ENCODE measurements at regions not wholly inside any gene's neighbourhood (a gene's known extent, or its start where the extent isn't known, plus 50 kb on each side); places are given as distances from the start of the nearest gene placed in this dataset.
"Not testable (repeated sequence)": the region's sequence is repeated elsewhere in the genome, so short reads cannot be mapped to it uniquely, and the experiment has no call there.

DNA sequence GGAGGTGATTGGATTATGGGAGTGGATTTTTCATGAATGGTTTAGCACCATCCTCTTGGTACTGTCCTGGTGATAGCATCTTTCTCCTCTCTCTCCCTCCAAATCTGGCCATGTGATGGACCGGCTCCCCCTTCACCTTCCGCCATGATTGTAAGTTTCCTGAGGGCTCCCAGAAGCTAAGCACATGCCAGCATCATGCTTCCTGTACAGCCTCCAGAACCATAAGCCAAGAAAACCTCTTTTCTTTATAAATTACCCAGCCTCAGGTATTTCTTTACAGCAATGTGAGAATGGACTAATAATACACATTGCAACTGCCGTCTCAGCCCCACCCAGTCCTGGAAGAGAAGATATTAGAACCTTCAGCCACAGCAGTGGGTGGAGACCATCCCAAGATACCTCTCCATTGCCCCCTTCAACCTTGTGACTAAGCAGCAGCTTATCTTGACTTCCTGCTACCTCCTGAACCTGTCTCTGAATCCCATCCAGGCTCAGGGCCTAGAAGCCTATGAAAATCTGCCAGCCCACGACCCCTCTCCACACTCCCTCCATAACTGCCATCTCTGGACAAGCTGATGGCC is 81.8 kb upstream of the AGAP1 start:
- no peak for DNase-seq

DNA sequence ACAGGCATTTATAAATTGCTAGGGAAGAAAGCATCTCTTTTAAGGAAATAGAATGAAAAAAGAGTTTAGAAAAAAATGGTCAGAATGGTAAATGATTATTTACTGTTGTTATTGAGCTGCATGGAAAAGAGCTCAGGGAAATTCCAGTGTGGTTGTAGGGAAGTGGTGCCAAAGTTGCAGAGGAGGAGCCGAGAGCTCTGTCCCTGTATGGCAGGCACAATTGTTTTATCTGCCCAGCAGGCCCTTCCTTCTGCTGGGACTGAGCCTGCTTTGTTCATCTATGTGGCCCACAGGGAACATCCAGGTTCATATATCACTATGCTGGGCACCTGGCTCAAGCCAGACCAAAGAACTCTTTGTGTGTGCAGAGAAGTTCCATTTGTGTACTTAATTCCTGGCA is 80.8 kb upstream of the AGAP1 start:
- no peak for DNase-seq

DNA sequence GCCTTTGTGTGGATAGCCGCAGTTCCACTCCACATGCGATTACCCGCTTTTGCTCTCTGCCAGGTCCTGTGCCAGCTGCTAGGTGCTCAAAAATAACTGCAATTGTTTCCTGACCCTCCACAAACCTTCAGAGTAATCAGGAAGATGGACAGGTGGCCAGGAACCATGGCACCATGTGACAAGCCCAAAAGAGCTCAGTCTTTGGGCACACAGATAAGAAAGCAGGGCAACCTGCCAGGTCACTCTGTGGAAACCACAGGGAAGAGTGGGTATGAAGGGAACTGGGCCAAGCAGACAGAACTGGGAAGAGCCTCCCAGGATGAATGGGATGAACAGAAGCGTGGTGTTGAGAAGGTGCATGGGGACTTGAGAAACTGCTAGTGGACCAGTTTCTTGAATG is 79.4 kb upstream of the AGAP1 start:
- no peak for DNase-seq

DNA sequence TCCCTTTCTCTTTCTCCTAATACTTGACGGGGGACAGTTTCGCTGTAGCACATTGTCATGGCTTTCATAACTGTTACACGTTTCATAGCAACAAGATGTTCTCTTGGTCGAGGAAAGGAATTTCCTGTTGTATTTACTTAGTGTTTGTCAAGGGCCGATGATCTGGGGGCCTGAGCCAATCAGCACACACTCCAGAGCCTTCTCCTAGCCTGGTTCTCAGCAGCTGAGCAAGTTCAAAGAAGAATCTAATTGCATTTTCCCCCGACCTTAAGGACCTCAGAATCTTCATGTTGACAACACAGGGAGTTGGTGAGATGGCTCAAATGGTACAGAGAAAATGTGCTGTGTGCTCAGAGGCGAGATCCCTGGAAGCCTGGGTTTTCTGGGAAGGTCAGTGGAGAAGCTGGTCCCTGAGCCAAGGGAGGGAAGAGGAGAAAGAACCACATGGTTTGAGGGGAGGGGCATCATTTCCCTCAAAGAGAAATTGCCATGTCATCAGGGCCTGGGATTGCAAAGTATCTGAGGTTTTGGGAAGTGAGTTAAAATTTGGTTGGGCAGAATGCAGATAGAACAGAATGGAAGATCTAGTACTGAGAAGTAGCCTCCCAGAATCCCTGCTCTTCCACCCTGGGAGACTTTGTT is 76.9 kb upstream of the AGAP1 start:
- no peak for DNase-seq

DNA sequence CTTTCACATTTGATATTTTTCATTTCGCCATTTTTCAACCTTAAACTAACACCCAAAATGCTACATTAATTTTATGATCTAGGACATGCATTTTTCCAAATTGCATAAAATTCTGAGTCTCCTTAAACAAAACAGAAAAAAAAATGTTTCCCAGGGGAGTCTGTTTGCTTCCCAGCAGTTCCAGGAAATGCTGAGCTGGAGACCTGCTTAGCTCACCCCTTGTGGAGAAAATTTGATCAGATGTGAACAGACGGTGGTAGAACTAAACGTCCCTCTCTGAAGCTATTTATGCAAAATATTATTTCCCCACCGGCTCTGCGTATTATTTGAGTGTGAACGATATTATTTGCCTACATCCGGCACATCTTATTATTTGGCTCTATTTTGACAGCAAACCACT is 74.9 kb upstream of the AGAP1 start:
- no peak for DNase-seq

DNA sequence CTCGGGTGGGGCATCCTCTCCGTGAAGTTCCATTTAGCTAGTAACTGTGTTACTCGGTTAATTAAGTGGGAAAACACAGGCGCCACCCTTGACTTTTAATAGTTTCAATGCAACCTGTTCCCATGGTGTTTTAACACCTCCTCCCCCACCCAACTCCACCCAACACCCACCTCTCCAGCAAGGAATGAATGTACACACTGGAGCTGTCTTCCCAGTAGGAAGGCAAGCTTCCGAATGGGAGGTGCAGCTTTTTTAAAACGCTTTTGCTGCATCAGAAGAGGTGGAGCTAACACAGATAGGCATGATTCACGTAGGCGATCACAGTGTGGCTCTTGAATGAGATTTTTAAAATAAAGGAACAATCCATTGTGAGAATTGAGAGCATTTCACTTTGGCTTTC is 73.8 kb upstream of the AGAP1 start:
- no peak for DNase-seq

DNA sequence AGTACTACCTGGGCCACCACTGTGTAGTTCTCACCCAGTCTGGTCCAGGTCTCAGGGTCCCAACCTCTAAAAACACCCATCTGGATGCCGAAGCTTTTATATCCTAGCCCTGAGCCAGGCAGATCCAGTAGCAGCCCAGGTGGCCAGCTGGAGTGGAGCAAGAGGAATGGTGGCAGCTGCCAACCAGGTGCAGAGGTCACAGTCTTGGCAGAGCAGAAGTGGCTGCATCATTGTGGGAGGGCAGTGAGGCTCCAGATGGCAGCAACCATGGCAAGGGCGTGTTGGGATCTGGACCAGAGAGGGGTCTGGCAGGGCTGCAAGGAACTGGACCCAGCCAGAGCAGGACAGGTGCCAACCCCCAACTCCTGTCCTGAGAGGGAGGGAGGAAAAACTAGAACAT is 72.2 kb upstream of the AGAP1 start:
- no peak for DNase-seq

DNA sequence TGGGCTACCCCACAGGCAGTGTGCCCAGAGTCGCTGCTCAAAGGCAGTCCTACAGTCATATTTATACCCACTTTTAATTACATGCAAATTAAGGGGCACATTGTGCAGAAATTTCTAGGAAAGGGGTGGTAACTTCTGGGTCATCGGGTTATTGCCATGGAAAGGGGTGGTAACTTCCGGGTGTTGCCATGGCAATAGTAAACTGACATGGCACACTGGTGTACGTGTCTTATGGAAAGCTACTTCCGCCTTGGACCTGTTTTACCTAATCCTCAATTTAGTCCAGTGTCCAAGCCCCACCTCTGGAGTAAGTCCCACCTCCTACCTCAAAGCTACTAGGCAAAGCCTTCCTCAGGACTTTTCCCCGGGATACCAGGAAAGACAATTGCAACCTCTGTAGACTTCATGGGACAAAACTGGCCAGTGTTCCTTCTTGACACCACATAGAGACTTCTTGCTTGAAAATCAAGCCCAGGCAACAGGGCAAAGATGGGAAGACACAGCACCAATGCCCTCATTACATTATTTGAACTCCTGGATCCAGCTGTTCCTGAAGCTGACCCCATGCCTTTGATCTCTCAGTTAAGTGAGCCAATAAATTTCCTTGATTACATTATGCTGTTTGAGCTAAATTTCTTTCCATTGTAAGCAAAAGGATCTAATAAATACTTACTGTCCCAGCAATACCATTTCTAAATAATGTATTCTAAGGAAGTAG is 63.3 kb upstream of the AGAP1 start:
- DNase-seq, result no peak

DNA sequence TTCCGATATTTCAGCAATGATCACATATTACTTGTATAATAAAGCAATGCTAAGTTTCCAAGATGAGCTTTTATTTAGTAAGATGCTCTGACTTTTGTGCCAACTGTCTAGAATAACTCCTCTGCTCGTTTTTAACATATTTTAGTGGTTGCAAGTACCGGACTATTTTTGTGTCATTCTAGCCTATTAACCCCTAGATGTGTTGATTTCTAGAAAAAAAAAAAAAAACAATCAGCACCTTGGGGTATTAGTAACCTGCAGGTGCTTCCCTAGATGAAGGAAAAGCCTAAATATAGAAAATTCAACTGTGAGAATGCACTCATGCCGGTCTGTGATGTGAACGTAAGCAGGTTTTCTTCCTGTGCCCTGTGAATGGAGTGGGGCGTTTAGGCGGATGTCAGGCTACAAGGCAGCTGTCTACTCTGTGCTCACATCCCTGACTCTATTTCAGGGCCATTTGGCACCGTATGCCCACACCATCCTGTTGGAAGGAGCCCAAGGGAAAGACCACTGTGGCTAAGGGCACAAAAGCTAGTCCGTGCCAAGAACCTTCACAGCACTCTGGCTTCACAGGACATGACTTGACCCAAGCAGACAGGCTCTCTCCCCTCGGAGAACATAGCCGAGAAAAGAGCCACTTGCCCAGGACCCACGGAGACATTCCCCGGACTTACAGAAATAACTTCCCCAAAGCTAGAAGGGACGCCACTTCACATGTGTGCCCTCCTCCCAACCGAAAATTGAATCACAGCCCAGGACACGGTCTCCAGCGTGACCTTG is 60.9 kb upstream of the AGAP1 start:
- DNase-seq, result no peak

DNA sequence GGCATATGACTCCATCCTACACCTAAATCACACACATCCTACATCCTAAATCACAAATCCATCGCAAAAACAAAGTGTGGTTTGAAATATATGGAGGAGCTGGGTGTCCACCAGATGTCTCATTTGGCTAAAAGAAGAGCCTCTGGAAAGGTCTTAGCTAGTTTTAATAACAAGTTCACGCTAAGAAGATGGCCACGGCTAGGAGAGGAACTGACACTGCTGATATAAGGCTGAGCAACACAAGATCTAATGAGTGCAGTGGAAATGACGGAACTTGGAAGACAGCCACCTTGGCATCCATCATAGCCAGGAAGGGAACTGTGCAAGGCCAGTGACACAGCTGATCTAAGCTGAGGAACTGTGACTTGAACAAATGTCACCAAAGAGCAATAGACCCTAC is 60.0 kb upstream of the AGAP1 start:
- DNase-seq, result peak in 1 of 2 donors; percentile 1

DNA sequence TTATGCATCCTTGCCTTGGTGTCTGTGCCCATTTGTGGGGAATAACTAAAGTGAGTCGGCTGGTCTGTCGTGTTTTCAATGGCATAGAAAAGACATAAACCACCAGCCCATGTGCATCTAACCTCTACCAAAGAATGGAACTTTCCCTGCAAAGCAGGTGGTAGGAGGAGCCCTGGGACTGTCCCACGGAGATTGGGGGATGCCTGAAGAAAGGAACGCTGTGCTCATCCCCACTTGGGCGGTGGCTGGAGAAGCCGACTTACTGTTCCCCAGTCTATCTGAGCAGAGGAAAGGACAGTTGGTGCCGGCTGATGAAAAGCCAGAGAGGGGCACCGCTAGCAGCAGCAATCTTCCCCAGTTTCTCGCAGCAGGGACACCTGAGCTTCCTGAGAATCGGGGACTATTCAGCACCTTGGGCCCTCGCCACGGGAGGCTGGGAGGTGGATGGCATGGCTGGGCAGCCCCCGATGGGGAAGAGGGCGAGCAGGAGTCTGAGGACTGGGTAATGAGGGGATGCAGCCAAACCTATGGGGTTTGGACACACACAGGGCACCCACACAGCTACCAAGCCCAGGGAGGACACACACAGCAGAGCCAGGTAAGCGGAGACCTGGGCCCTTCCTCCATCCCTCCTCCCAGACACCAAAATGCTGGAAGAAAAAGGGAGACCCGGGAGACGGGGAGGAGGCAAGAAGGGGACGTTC is 53.7 kb upstream of the AGAP1 start:
- DNase-seq, result no peak

DNA sequence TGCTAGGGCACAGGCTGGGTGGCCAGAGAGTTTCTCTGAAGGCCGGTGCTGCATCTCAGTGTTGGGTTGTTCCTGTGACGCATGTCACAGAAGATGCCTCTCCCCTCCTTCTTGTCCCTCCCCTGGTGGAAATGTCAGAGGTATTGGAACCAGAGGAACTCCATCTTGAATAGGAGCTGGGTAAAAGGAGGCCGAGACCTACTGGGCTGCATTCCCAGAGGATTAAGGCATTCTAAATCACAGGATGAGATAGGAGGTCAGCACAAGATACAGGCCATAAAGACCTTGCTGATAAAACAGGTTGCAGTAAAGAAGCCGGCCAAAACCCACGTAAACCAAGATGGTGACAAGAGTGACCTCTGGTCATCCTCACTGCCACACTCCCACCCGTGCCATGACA is 50.3 kb upstream of the AGAP1 start:
- DNase-seq, result not testable (repeated sequence)
